Naive thymus-derived CD4-positive, alpha-beta T cell (primary cell): ENCODE measurements at regions not wholly inside any gene's neighbourhood (a gene's known extent, or its start where the extent isn't known, plus 50 kb on each side); places are given as distances from the start of the nearest gene placed in this dataset.
A peak's percentile ranks its signal among the peaks of the same experiment; 100 is the strongest.

ENCODE experiments used
- ATAC-seq: fragments of 150-1000 bp; cut with Tn5 transposase; 2 replicates; pipeline ENCODE4 v1.10.0; 2021; ENCODE audit warnings: mild to moderate bottlenecking, moderate library complexity
- CTCF ChIA-PET: fragments of 350-600 bp; sonication (Branson Sonifier 250); formaldehyde crosslinking; loops from one replicate; lab custom pipeline; 2021; ENCODE audit warnings: antibody characterized with exemption; lab: Charles Lee
- POLR2A ChIA-PET: fragments of 350-600 bp; sonication (Branson Sonifier 250); formaldehyde crosslinking; loops from one replicate; lab custom pipeline; 2021; ENCODE audit warnings: antibody characterized with exemption, inconsistent platforms; lab: Charles Lee
- DNase-seq, 9 donors: peaks; one replicate each; pipeline versions ENCODE4 v3.0.0 to v3.0.0-alpha.2; 2020 to 2022; ENCODE audit warnings: mixed read lengths in 1 of 9
- H3K27ac ChIP-seq: one replicate; pipeline ENCODE4 v1.7.0; 2013; ENCODE audit warnings: mild to moderate bottlenecking, low read depth, low read length, moderate library complexity
- H3K27me3 ChIP-seq, 2 donors: one replicate each; pipeline ENCODE4 v1.7.0; 2013; ENCODE audit warnings: low read length in 2 of 2, mild to moderate bottlenecking in 2 of 2, moderate library complexity in 2 of 2; ENCODE audit not compliant: control insufficient read depth in 2 of 2, insufficient read depth in 2 of 2
- H3K36me3 ChIP-seq, 3 experiments: 1 replicate in 2 of 3; 2 replicates in 1 of 3; pipeline ENCODE4 v1.7.0; 2013; ENCODE audit warnings: low read length in 3 of 3, mild to moderate bottlenecking in 3 of 3, moderate library complexity in 1 of 3; ENCODE audit not compliant: insufficient read depth in 3 of 3, control insufficient read depth in 2 of 3
- H3K4me1 ChIP-seq, 2 donors: one replicate each; pipeline ENCODE4 v1.7.0; 2013; ENCODE audit warnings: low read length in 2 of 2, mild to moderate bottlenecking in 2 of 2, moderate library complexity in 1 of 2; ENCODE audit not compliant: control insufficient read depth in 2 of 2, insufficient read depth in 2 of 2
- H3K4me3 ChIP-seq: 2 replicates; pipeline ENCODE4 v1.7.0; 2013; ENCODE audit warnings: mild to moderate bottlenecking, low read length
- H3K9me3 ChIP-seq, 3 experiments: 1 replicate in 2 of 3; 2 replicates in 1 of 3; pipeline ENCODE4 v1.7.0; 2013; ENCODE audit warnings: low read length in 3 of 3; ENCODE audit not compliant: control insufficient read depth in 2 of 3
- H3K27ac Mint-ChIP-seq, 9 donors: one replicate each; pipeline ENCODE4 v1.8.0; 2020 to 2022; ENCODE audit warnings: mixed read lengths in 9 of 9, mild to moderate bottlenecking in 8 of 9, moderate library complexity in 5 of 9, inconsistent platforms in 2 of 9
- H3K27me3 Mint-ChIP-seq, 5 donors: one replicate each; pipeline ENCODE4 v1.8.0; 2021 to 2022; ENCODE audit warnings: mixed read lengths in 5 of 5, mild to moderate bottlenecking in 1 of 5
- H3K36me3 Mint-ChIP-seq, 5 donors: one replicate each; pipeline ENCODE4 v1.8.0; 2020 to 2022; ENCODE audit warnings: mixed read lengths in 5 of 5, mild to moderate bottlenecking in 3 of 5, inconsistent platforms in 1 of 5
- H3K4me1 Mint-ChIP-seq, 7 donors: one replicate each; pipeline ENCODE4 v1.8.0; 2020 to 2022; ENCODE audit warnings: mixed read lengths in 7 of 7, mild to moderate bottlenecking in 3 of 7, inconsistent platforms in 1 of 7
- H3K4me3 Mint-ChIP-seq, 10 donors: one replicate each; pipeline ENCODE4 v1.8.0; 2020 to 2022; ENCODE audit warnings: mild to moderate bottlenecking in 10 of 10, mixed read lengths in 10 of 10, moderate library complexity in 6 of 10, inconsistent platforms in 2 of 10
- H3K9me3 Mint-ChIP-seq, 11 donors: one replicate each; pipeline ENCODE4 v1.8.0; 2020 to 2022; ENCODE audit warnings: mixed read lengths in 11 of 11, mild to moderate bottlenecking in 4 of 11, inconsistent platforms in 1 of 11, moderate library complexity in 1 of 11
- intact Hi-C, 2 donors: fragments of 100-400 bp; cut with micrococcal nuclease; formaldehyde crosslinking; loops; one replicate each; pipeline ENCODE4 v1.15.1; 2023

GRCh38 chrX:43148305-43148704, 370.3 kb upstream of the PPP1R2C start:
- Mint-ChIP-seq H3K4me3 (no peak overlapping the region), H3K27ac (no peak overlapping the region), H3K4me1 (peaks cover 2 to 16% (median 12%) of the 10 kb centered on the region in 7 donors), H3K9me3 (peaks cover 0 to 5% (median 0%) of the 10 kb centered on the region in 11 donors), H3K27me3 (no peaks in the 10 kb centered on the region), H3K36me3 (peaks cover 0 to 5% (median 0%) of the 10 kb centered on the region in 5 donors)
- Histone ChIP-seq H3K9me3 (no peaks in the 10 kb centered on the region), H3K36me3 (no peaks in the 10 kb centered on the region), H3K4me1 (no peaks in the 10 kb centered on the region), H3K27ac (no peak overlapping the region), H3K4me3 (no peak overlapping the region), H3K27me3 (no peaks in the 10 kb centered on the region)
- POLR2A ChIA-PET = no interaction called here
- CTCF ChIA-PET = no interaction called here
- DNase-seq = no peak
- intact Hi-C loops = no loop called here
- ATAC-seq = no peak

GRCh38 chrX:43165343-43165920, 387.5 kb upstream of the PPP1R2C start:
- Histone ChIP-seq H3K27ac (no peak overlapping the region), H3K9me3 (no peaks in the 10 kb centered on the region), H3K4me1 (no peaks in the 10 kb centered on the region), H3K27me3 (no peaks in the 10 kb centered on the region), H3K4me3 (no peak overlapping the region), H3K36me3 (no peaks in the 10 kb centered on the region)
- ChIA-PET CTCF (no interaction called here), POLR2A (no interaction called here)
- H3K36me3 Mint-ChIP-seq = no peaks in the 10 kb centered on the region
- no peak overlapping the region for H3K4me3 Mint-ChIP-seq
- intact Hi-C loops = no loop called here
- peaks cover 0 to 6% (median 0%) of the 10 kb centered on the region in 7 donors for H3K4me1 Mint-ChIP-seq
- peaks cover 0 to 10% (median 3%) of the 10 kb centered on the region in 11 donors for H3K9me3 Mint-ChIP-seq
- no peak for ATAC-seq
- no peak for DNase-seq
- H3K27ac Mint-ChIP-seq = no peak overlapping the region
- H3K27me3 Mint-ChIP-seq = no peaks in the 10 kb centered on the region

GRCh38 chrX:43166874-43167273, 388.9 kb upstream of the PPP1R2C start:
- H3K9me3 ChIP-seq = no peaks in the 10 kb centered on the region
- H3K27ac ChIP-seq = no peak overlapping the region
- no peaks in the 10 kb centered on the region for H3K36me3 Mint-ChIP-seq
- ATAC-seq = no peak
- H3K4me1 ChIP-seq = no peaks in the 10 kb centered on the region
- no peak overlapping the region for H3K4me3 Mint-ChIP-seq
- intact Hi-C loops = no loop called here
- H3K36me3 ChIP-seq = no peaks in the 10 kb centered on the region
- H3K27me3 ChIP-seq = no peaks in the 10 kb centered on the region
- no peaks in the 10 kb centered on the region for H3K27me3 Mint-ChIP-seq
- no peak overlapping the region for H3K4me3 ChIP-seq
- POLR2A ChIA-PET = no interaction called here
- H3K4me1 Mint-ChIP-seq = peaks cover 0 to 6% (median 0%) of the 10 kb centered on the region in 7 donors
- no peak overlapping the region for H3K27ac Mint-ChIP-seq
- no peak for DNase-seq
- CTCF ChIA-PET = no interaction called here
- H3K9me3 Mint-ChIP-seq = peaks cover 0 to 10% (median 3%) of the 10 kb centered on the region in 11 donors

GRCh38 chrX:43175434-43175833, 397.5 kb upstream of the PPP1R2C start:
- no peaks in the 10 kb centered on the region for H3K36me3 ChIP-seq
- H3K9me3 Mint-ChIP-seq = peaks cover 0 to 12% (median 0%) of the 10 kb centered on the region in 11 donors

DNA sequence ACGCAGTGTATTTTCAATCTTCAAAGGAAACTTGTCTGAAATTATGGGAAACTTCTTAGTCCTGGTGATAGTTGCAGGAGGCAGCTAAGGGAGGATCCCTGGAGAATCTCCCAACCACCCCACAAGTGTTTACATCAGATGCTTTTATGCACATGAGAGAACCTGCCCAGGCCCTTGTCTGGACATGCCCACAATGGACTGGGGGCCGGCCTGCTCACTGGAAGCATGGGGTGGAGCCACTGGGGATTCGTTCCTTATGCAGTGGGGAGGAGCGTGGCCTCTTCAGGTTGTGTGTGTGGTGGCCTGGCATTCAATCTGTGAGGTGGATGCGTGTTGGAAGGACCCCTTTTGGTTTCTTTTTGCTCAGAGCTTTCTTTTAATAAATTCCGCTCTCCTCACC, 398.7 kb upstream of the PPP1R2C start:
- Histone ChIP-seq H3K27ac (no peak overlapping the region), H3K27me3 (no peaks in the 10 kb centered on the region), H3K36me3 (no peaks in the 10 kb centered on the region), H3K9me3 (no peaks in the 10 kb centered on the region), H3K4me3 (no peak overlapping the region), H3K4me1 (no peaks in the 10 kb centered on the region)
- DNase-seq = no peak
- Mint-ChIP-seq H3K4me3 (no peak overlapping the region), H3K36me3 (peaks cover 0 to 4% (median 0%) of the 10 kb centered on the region in 5 donors), H3K27ac (no peak overlapping the region), H3K4me1 (no peaks in the 10 kb centered on the region), H3K9me3 (peaks cover 0 to 12% (median 0%) of the 10 kb centered on the region in 11 donors), H3K27me3 (no peaks in the 10 kb centered on the region)
- intact Hi-C loops = no loop called here
- ChIA-PET CTCF (no interaction called here), POLR2A (no interaction called here)
- no peak for ATAC-seq

More at GRCh38 chrX:43175434-43175833, 397.5 kb upstream of the PPP1R2C start:
- H3K27ac Mint-ChIP-seq = peak overlapping the region in 1 of 9 donors; percentile 59
- ATAC-seq (no peak), DNase-seq (no peak)
- H3K4me1 Mint-ChIP-seq = no peaks in the 10 kb centered on the region
- Histone ChIP-seq H3K27me3 (no peaks in the 10 kb centered on the region), H3K4me3 (no peak overlapping the region), H3K9me3 (no peaks in the 10 kb centered on the region), H3K4me1 (no peaks in the 10 kb centered on the region), H3K27ac (no peak overlapping the region)
- peaks cover 0 to 4% (median 0%) of the 10 kb centered on the region in 5 donors for H3K36me3 Mint-ChIP-seq
- intact Hi-C loops = no loop called here
- ChIA-PET CTCF (no interaction called here), POLR2A (no interaction called here)
- H3K4me3 Mint-ChIP-seq = no peak overlapping the region
- no peaks in the 10 kb centered on the region for H3K27me3 Mint-ChIP-seq

- peaks cover 0 to 16% (median 6%) of the 10 kb centered on the region in 7 donors for H3K4me1 Mint-ChIP-seq
- H3K4me3 Mint-ChIP-seq = no peak overlapping the region
- no peak overlapping the region for H3K27ac ChIP-seq
- H3K36me3 Mint-ChIP-seq = peaks cover 0 to 4% (median 0%) of the 10 kb centered on the region in 5 donors
- POLR2A ChIA-PET = no interaction called here
- H3K4me3 ChIP-seq = no peak overlapping the region
- peaks cover 0 to 4% (median 0%) of the 10 kb centered on the region in 11 donors for H3K9me3 Mint-ChIP-seq
- no peak for DNase-seq
- intact Hi-C loops = no loop called here
- H3K36me3 ChIP-seq = no peaks in the 10 kb centered on the region
- H3K9me3 ChIP-seq = no peaks in the 10 kb centered on the region
- no peak overlapping the region for H3K27ac Mint-ChIP-seq
- H3K4me1 ChIP-seq = no peaks in the 10 kb centered on the region
- CTCF ChIA-PET = no interaction called here
- no peaks in the 10 kb centered on the region for H3K27me3 Mint-ChIP-seq
- ATAC-seq = no peak
- no peaks in the 10 kb centered on the region for H3K27me3 ChIP-seq
These were observed 410.3 kb upstream of the PPP1R2C start for GRCh38 chrX:43188296-43188695.

DNA sequence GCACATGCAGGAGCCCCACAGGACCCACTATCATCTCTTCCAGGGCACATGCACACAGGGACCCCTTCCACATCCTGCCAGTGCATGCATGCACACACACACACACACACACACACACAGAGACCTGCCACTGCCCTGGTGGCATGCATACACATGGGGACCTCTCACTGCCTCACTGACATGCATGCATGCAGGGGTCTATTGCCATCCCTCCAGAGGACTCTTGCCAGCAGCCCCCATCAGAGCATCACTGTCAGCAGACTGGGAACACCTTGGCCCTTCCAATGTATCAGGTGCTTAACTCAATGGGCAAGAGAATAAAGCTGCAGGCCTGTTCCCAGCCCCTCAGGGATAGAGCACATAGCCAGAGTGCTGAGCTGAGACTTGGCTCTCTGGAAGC, 433.6 kb upstream of the PPP1R2C start:
- CTCF ChIA-PET = no interaction called here
- Histone ChIP-seq H3K9me3 (no peaks in the 10 kb centered on the region), H3K27me3 (no peaks in the 10 kb centered on the region), H3K27ac (no peak overlapping the region), H3K4me3 (no peak overlapping the region), H3K36me3 (no peaks in the 10 kb centered on the region), H3K4me1 (no peaks in the 10 kb centered on the region)
- no peak for ATAC-seq
- Mint-ChIP-seq H3K4me1 (peaks cover 0 to 2% (median 0%) of the 10 kb centered on the region in 7 donors), H3K9me3 (peaks cover 0 to 59% (median 14%) of the 10 kb centered on the region in 11 donors), H3K36me3 (peaks cover 0 to 13% (median 0%) of the 10 kb centered on the region in 5 donors), H3K4me3 (no peak overlapping the region), H3K27ac (no peak overlapping the region), H3K27me3 (no peaks in the 10 kb centered on the region)
- intact Hi-C loops = no loop called here
- POLR2A ChIA-PET = interaction anchor here (0.6 kb wide), 1 partner anchor 723 kb away, joined by 3 read pairs; no protein-coding TSS in a partner anchor
- DNase-seq = no peak
